HCT116 (cell line): ENCODE measurements at regions not wholly inside any gene's neighbourhood (a gene's known extent, or its start where the extent isn't known, plus 50 kb on each side); places are given as distances from the start of the nearest gene placed in this dataset.

Experiments used
- ATAC-seq: fragments of 200-7000 bp; cut with Tn5 transposase; 2 replicates; pipeline ENCODE4 v1.9.1; 2020; ENCODE audit warnings: mild to moderate bottlenecking, moderate library complexity
- BruUV-seq: library from RNA; stranded (reverse); fragments of 400-500 nt; replicated peaks from 2 replicates; lab custom pipeline; 2021; lab: Mats Ljungman, UMichigan
- CTCF ChIA-PET: fragments of 300-600 bp; sonication (Branson Sonifier 250); formaldehyde crosslinking; loops from one replicate; lab custom pipeline; 2021; ENCODE audit warnings: antibody characterized with exemption; lab: Charles Lee
- POLR2A ChIA-PET: fragments of 300-600, 350-600 bp; sonication (Branson Sonifier 250); formaldehyde crosslinking; loops from one replicate; lab custom pipeline; 2021; ENCODE audit warnings: antibody characterized with exemption; lab: Charles Lee
- RAD21 ChIA-PET, 2 experiments: fragments of 300-600 bp; sonication (Branson Sonifier 250); formaldehyde crosslinking; loops; one replicate each; lab custom pipeline; 2023; ENCODE audit warnings: low total read pairs in 2 of 2; ENCODE audit not compliant: uncharacterized antibody in 2 of 2, unreplicated experiment in 2 of 2, low non-redundant PET in 1 of 2; lab: Charles Lee
- DNase-seq: peaks from one replicate; pipeline ENCODE4 v3.0.0-alpha.2; 2010; ENCODE audit warnings: low read depth, low spot score
- H2AFZ ChIP-seq: fragments of 200-600 bp; shearing (Covaris generic), sonication (generic); 2 replicates; pipeline ENCODE4 v1.6.1; 2017; ENCODE audit warnings: low read depth, mixed run types, mixed read lengths, antibody characterized with exemption, low read length; ENCODE audit not compliant: poor library complexity, severe bottlenecking
- H3K27ac ChIP-seq: 2 replicates; pipeline ENCODE4 v1.5.1; 2012; ENCODE audit warnings: low read depth, low read length
- H3K27me3 ChIP-seq: fragments of 200-600 bp; sonication (generic); 2 replicates; pipeline ENCODE4 v1.6.1; 2016; ENCODE audit warnings: mixed run types, low read length, mixed read lengths; ENCODE audit not compliant: insufficient read depth
- H3K36me3 ChIP-seq, 2 experiments: fragments of 200-500 bp in 1 of 2; fragments of 200-600 bp in 1 of 2; sonication (Bioruptor generic) in 1 of 2; sonication (generic) in 1 of 2; 2 replicates each; pipeline versions ENCODE4 v1.5.1 to v1.6.1; 2014 to 2016; ENCODE audit warnings: low read length in 2 of 2, inconsistent platforms in 1 of 2, mixed read lengths in 1 of 2, mixed run types in 1 of 2; ENCODE audit not compliant: insufficient read depth in 2 of 2, control insufficient read depth in 1 of 2
- H3K4me1 ChIP-seq, 2 experiments: fragments of 200-600 bp in 1 of 2; sonication (generic) in 1 of 2; 2 replicates each; pipeline versions ENCODE4 v1.5.1 to v1.6.1; 2012 to 2017; ENCODE audit warnings: low read length in 2 of 2, inconsistent platforms in 1 of 2, mild to moderate bottlenecking in 1 of 2, mixed read lengths in 1 of 2, mixed run types in 1 of 2, moderate library complexity in 1 of 2; ENCODE audit not compliant: insufficient read depth in 2 of 2, control insufficient read depth in 1 of 2
- H3K4me2 ChIP-seq: fragments of 200-600 bp; sonication (generic); 2 replicates; pipeline ENCODE4 v1.6.1; 2017; ENCODE audit warnings: mixed run types, low read length, mixed read lengths
- H3K4me3 ChIP-seq, 2 experiments: fragments of 200-600 bp in 1 of 2; sonication (generic) in 1 of 2; replicated peaks in 1 of 2; 2 replicates each; pipeline ENCODE4 v1.5.1; 2011 to 2016; ENCODE audit warnings: low read length in 2 of 2, control low read depth in 1 of 2, low read depth in 1 of 2, mild to moderate bottlenecking in 1 of 2, mixed read lengths in 1 of 2, mixed run types in 1 of 2
- H3K79me2 ChIP-seq: fragments of 200-600 bp; sonication (generic); 2 replicates; pipeline ENCODE4 v1.6.1; 2017; ENCODE audit warnings: mild to moderate bottlenecking, mixed run types, low read length, moderate library complexity, mixed read lengths; ENCODE audit not compliant: insufficient read depth
- H3K9ac ChIP-seq: fragments of 200-600 bp; sonication (generic); 2 replicates; pipeline ENCODE4 v1.6.1; 2016; ENCODE audit warnings: low read length, mixed read lengths
- H3K9me2 ChIP-seq: fragments of 200-600 bp; sonication (generic), shearing (Covaris generic); 2 replicates; pipeline ENCODE4 v1.6.1; 2017; ENCODE audit warnings: mixed run types, mild to moderate bottlenecking, moderate library complexity; ENCODE audit not compliant: insufficient read depth
- H3K9me3 ChIP-seq, 2 experiments: fragments of 200-500 bp in 1 of 2; fragments of 200-600 bp in 1 of 2; sonication (Bioruptor generic) in 1 of 2; sonication (generic) in 1 of 2; 2 replicates each; pipeline ENCODE4 v1.6.1; 2014 to 2017; ENCODE audit warnings: low read length in 2 of 2, mixed read lengths in 2 of 2, inconsistent platforms in 1 of 2, low read depth in 1 of 2, mild to moderate bottlenecking in 1 of 2, mixed run types in 1 of 2, moderate library complexity in 1 of 2; ENCODE audit not compliant: control insufficient read depth in 1 of 2, insufficient read depth in 1 of 2
- H4K20me1 ChIP-seq: fragments of 200-600 bp; sonication (generic), shearing (Covaris generic); 2 replicates; pipeline ENCODE4 v1.6.1; 2017; ENCODE audit warnings: mixed run types, mild to moderate bottlenecking, moderate library complexity; ENCODE audit not compliant: insufficient read depth
- ATF3 ChIP-seq: IDR thresholded peaks from 2 replicates; pipeline ENCODE4 v1.6.1; 2012
- CBX3 ChIP-seq: IDR thresholded peaks from 2 replicates; pipeline ENCODE4 v1.6.1; 2012; ENCODE audit warnings: low read depth
- CEBPB ChIP-seq: IDR thresholded peaks from 2 replicates; pipeline ENCODE4 v1.6.1; 2012; ENCODE audit warnings: low read depth
- EZH2 ChIP-seq: fragments of 200-600 bp; sonication (generic); IDR thresholded peaks from 2 replicates; pipeline ENCODE4 v1.6.1; 2017; ENCODE audit warnings: antibody characterized with exemption, mixed run types
- EZH2phosphoT487 ChIP-seq: fragments of 200-600 bp; IDR thresholded peaks from 2 replicates; pipeline ENCODE4 v1.6.1; 2018; ENCODE audit warnings: antibody characterized with exemption, borderline replicate concordance
- FOSL1 ChIP-seq: IDR thresholded peaks from 2 replicates; pipeline ENCODE4 v1.6.1; 2012; ENCODE audit warnings: low read depth
- POLR2A ChIP-seq: IDR thresholded peaks from 2 replicates; pipeline ENCODE4 v1.7.0; 2011; ENCODE audit warnings: borderline replicate concordance; ENCODE audit not compliant: insufficient read depth, insufficient read length; ENCODE audit errors: extremely low read depth
- RAD21 ChIP-seq: IDR thresholded peaks from 2 replicates; pipeline ENCODE4 v1.6.1; 2012; ENCODE audit warnings: low read depth, mild to moderate bottlenecking
- SIN3A ChIP-seq: IDR thresholded peaks from 2 replicates; pipeline ENCODE4 v1.6.1; 2012; ENCODE audit warnings: low read depth
- SRF ChIP-seq: IDR thresholded peaks from 2 replicates; pipeline ENCODE4 v1.6.1; 2012; ENCODE audit warnings: low read depth
- TCF7L2 ChIP-seq: IDR thresholded peaks from 2 replicates; pipeline ENCODE4 v1.7.0; 2011; ENCODE audit warnings: borderline replicate concordance, inconsistent platforms; ENCODE audit not compliant: insufficient read depth, insufficient read length; ENCODE audit errors: extremely low read depth
- YY1 ChIP-seq: IDR thresholded peaks from 2 replicates; pipeline ENCODE4 v1.6.1; 2011; ENCODE audit warnings: low read length, low read depth, moderate library complexity, mild to moderate bottlenecking; ENCODE audit not compliant: insufficient replicate concordance; ENCODE audit errors: extremely low read depth
- ZBTB33 ChIP-seq: IDR thresholded peaks from 2 replicates; pipeline ENCODE4 v1.6.1; 2011; ENCODE audit warnings: mild to moderate bottlenecking, low read length, moderate library complexity; ENCODE audit not compliant: insufficient replicate concordance; ENCODE audit errors: extremely low read depth
- intact Hi-C: fragments of 100-400 bp; cut with micrococcal nuclease; formaldehyde crosslinking; loops from 2 replicates; pipeline ENCODE4 v1.10.0; 2022

- no peaks in the 10 kb centered on the region for H3K27me3 ChIP-seq
- POLR2A ChIA-PET: no interaction called here
These were observed 245.1 kb downstream of the GXYLT1 start for GRCh38 chr12:41899577-41899976.

More at GRCh38 chr12:41899577-41899976, 245.1 kb downstream of the GXYLT1 start:
- TF ChIP-seq EZH2 (no peak), CBX3 (no peak), EZH2phosphoT487 (no peak), SRF (no peak), ZBTB33 (no peak), POLR2A (no peak), RAD21 (no peak), CEBPB (no peak), ATF3 (no peak), YY1 (no peak), TCF7L2 (no peak), SIN3A (no peak), FOSL1 (no peak)
- TF ChIP-seq, all 23 proteins: peak for 0
- RAD21 ChIA-PET: no interaction called here
- no TSS peak for BruUV-seq
- DNase-seq: no peak
- Histone ChIP-seq H4K20me1 (no peaks in the 10 kb centered on the region), H3K9me2 (no peaks in the 10 kb centered on the region), H3K9ac (no peak overlapping the region), H2AFZ (no peak overlapping the region), H3K4me2 (no peak overlapping the region), H3K36me3 (no peaks in the 10 kb centered on the region), H3K79me2 (no peaks in the 10 kb centered on the region), H3K27ac (no peak overlapping the region), H3K4me3 (no peak overlapping the region), H3K9me3 (no peaks in the 10 kb centered on the region), H3K4me1 (no peaks in the 10 kb centered on the region)
- intact Hi-C loops: no loop called here
- CTCF ChIA-PET: no interaction called here
- no peak for ATAC-seq
